Mesothelial cell of epicardium (in vitro differentiated cells): ENCODE measurements at regions not wholly inside any gene's neighbourhood (a gene's known extent, or its start where the extent isn't known, plus 50 kb on each side); places are given as distances from the start of the nearest gene placed in this dataset.
"Not testable (repeated sequence)": the region's sequence is repeated elsewhere in the genome, so short reads cannot be mapped to it uniquely, and the experiment has no call there.

Source experiments
- DNase-seq, 2 experiments: peaks; one replicate each; pipeline ENCODE4 v3.0.0; 2021; ENCODE audit warnings: low spot score in 2 of 2; ENCODE audit not compliant: unreplicated experiment in 2 of 2
- H3K27ac Mint-ChIP-seq: 2 replicates; pipeline ENCODE4 v1.8.0; 2021; ENCODE audit warnings: mixed read lengths
- H3K27me3 Mint-ChIP-seq: 2 replicates; pipeline ENCODE4 v1.8.0; 2021; ENCODE audit warnings: low read depth, mixed read lengths
- H3K36me3 Mint-ChIP-seq: 2 replicates; pipeline ENCODE4 v1.8.0; 2021; ENCODE audit warnings: mixed read lengths
- H3K4me1 Mint-ChIP-seq: 2 replicates; pipeline ENCODE4 v1.8.0; 2021; ENCODE audit warnings: mixed read lengths
- H3K4me3 Mint-ChIP-seq: 2 replicates; pipeline ENCODE4 v1.8.0; 2021; ENCODE audit warnings: mild to moderate bottlenecking, moderate library complexity, mixed read lengths
- H3K9me3 Mint-ChIP-seq: 2 replicates; pipeline ENCODE4 v1.8.0; 2021; ENCODE audit warnings: mixed read lengths
- TF ChIP-seq, protein P1 (sequence below): fragments of 200-600 bp; sonication (generic); IDR thresholded peaks from one replicate; pipeline ENCODE4 v1.5.0; 2021; ENCODE audit warnings: antibody characterized with exemption; ENCODE audit not compliant: unreplicated experiment

- Mint-ChIP-seq H3K4me3 (no peak overlapping the region), H3K9me3 (peaks cover 25% of the 10 kb centered on the region), H3K27me3 (no peaks in the 10 kb centered on the region), H3K27ac (no peak overlapping the region), H3K4me1 (peaks cover 17% of the 10 kb centered on the region), H3K36me3 (peaks cover 4% of the 10 kb centered on the region)
- TF ChIP-seq, protein P1, sequence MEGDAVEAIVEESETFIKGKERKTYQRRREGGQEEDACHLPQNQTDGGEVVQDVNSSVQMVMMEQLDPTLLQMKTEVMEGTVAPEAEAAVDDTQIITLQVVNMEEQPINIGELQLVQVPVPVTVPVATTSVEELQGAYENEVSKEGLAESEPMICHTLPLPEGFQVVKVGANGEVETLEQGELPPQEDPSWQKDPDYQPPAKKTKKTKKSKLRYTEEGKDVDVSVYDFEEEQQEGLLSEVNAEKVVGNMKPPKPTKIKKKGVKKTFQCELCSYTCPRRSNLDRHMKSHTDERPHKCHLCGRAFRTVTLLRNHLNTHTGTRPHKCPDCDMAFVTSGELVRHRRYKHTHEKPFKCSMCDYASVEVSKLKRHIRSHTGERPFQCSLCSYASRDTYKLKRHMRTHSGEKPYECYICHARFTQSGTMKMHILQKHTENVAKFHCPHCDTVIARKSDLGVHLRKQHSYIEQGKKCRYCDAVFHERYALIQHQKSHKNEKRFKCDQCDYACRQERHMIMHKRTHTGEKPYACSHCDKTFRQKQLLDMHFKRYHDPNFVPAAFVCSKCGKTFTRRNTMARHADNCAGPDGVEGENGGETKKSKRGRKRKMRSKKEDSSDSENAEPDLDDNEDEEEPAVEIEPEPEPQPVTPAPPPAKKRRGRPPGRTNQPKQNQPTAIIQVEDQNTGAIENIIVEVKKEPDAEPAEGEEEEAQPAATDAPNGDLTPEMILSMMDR = no peak
- DNase-seq = no peak
These were observed 1362.2 kb downstream of the OLFM4 start for GRCh38 chr13:54390841-54391240.

- no peak for DNase-seq
- TF ChIP-seq, protein P1 = no peak
- H3K9me3 Mint-ChIP-seq = peaks cover 8% of the 10 kb centered on the region
- H3K36me3 Mint-ChIP-seq = no peaks in the 10 kb centered on the region
- no peak overlapping the region for H3K27ac Mint-ChIP-seq
- no peaks in the 10 kb centered on the region for H3K27me3 Mint-ChIP-seq
- no peak overlapping the region for H3K4me3 Mint-ChIP-seq
- H3K4me1 Mint-ChIP-seq = peaks cover 17% of the 10 kb centered on the region
These were observed 1365.6 kb downstream of the OLFM4 start for GRCh38 chr13:54394085-54394700.

GRCh38 chr13:54394908-54395307 lies 1366.3 kb downstream of the OLFM4 start:
- H3K27me3 Mint-ChIP-seq = no peaks in the 10 kb centered on the region
- peaks cover 17% of the 10 kb centered on the region for H3K4me1 Mint-ChIP-seq
- no peak for DNase-seq
- H3K4me3 Mint-ChIP-seq = no peak overlapping the region
- no peaks in the 10 kb centered on the region for H3K36me3 Mint-ChIP-seq
- TF ChIP-seq, protein P1 = no peak
- no peak overlapping the region for H3K27ac Mint-ChIP-seq
- peaks cover 7% of the 10 kb centered on the region for H3K9me3 Mint-ChIP-seq

DNA sequence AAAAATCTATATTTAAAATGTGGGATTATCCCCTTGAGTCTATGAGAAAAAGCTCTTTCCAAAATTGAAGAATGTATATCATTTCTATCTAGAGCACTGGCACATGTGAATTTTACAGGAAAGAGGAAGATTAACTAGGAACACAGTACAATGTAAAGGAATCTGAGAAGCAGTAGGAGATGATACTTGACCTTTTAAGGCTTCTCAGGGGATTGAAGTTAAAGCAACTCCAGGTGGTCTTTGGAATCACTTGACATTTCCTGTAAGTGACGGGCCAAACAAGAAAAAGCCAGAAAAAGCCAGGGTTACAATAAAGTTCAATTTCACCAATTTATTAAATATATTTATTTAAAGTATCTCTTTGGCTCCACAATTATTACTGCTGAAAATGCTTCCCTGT lies 1373.9 kb downstream of the OLFM4 start:
- Mint-ChIP-seq H3K36me3 (no peaks in the 10 kb centered on the region), H3K4me1 (peaks cover 1% of the 10 kb centered on the region), H3K27me3 (no peaks in the 10 kb centered on the region), H3K9me3 (peaks cover 15% of the 10 kb centered on the region), H3K4me3 (no peak overlapping the region), H3K27ac (no peak overlapping the region)
- no peak for DNase-seq
- TF ChIP-seq, protein P1 = no peak

GRCh38 chr13:54415753-54416366 lies 1387.2 kb downstream of the OLFM4 start:
- Mint-ChIP-seq H3K4me1 (peaks cover 2% of the 10 kb centered on the region), H3K36me3 (no peaks in the 10 kb centered on the region), H3K27ac (no peak overlapping the region), H3K27me3 (no peaks in the 10 kb centered on the region), H3K9me3 (peaks cover 18% of the 10 kb centered on the region), H3K4me3 (no peak overlapping the region)
- TF ChIP-seq, protein P1 = no peak
- DNase-seq = no peak

- H3K36me3 Mint-ChIP-seq, H3K9me3 Mint-ChIP-seq, H3K27me3 Mint-ChIP-seq, DNase-seq, H3K4me3 Mint-ChIP-seq, H3K4me1 Mint-ChIP-seq, H3K27ac Mint-ChIP-seq: not testable (repeated sequence)
These were observed 1394.3 kb downstream of the OLFM4 start for GRCh38 chr13:54422946-54423345.
